ENCODE measurements at regions not wholly inside any gene's neighbourhood (a gene's known extent, or its start where the extent isn't known, plus 50 kb on each side); places are given as distances from the start of the nearest gene placed in this dataset.
A peak's percentile ranks its signal among the peaks of the same experiment; 100 is the strongest.

GRCh38 chr2:145685383-145686050 lies 1165.6 kb upstream of the ZEB2 start:
- no peak overlapping the region for H3K4me3 ChIP-seq (ENCODE audit: control insufficient read depth, low read depth, low read length)
- TF ChIP-seq CTCF (IDR thresholded peaks at IDR 0.05; ENCODE audit: control insufficient read depth, insufficient read depth, low read depth, low read length, missing control alignments): no peak
- DNase-seq (ENCODE audit: low read depth): peak; percentile 24

GRCh38 chr2:145682546-145683157 lies 1162.7 kb upstream of the ZEB2 start:
- TF ChIP-seq CTCF (IDR thresholded peaks at IDR 0.05; ENCODE audit: control insufficient read depth, insufficient read depth, low read depth, low read length, missing control alignments): no peak
- H3K4me3 ChIP-seq (ENCODE audit: control insufficient read depth, low read depth, low read length): no peak overlapping the region
- DNase-seq (ENCODE audit: low read depth): no peak

GRCh38 chr2:145680276-145680675 lies 1160.4 kb upstream of the ZEB2 start:
- H3K4me3 ChIP-seq (ENCODE audit: control insufficient read depth, low read depth, low read length): no peak overlapping the region
- TF ChIP-seq CTCF (IDR thresholded peaks at IDR 0.05; ENCODE audit: control insufficient read depth, insufficient read depth, low read depth, low read length, missing control alignments): no peak
- DNase-seq (ENCODE audit: low read depth): no peak

GRCh38 chr2:145677371-145677770 lies 1157.5 kb upstream of the ZEB2 start:
- no peak for DNase-seq (ENCODE audit: low read depth)
- TF ChIP-seq CTCF (IDR thresholded peaks at IDR 0.05; ENCODE audit: control insufficient read depth, insufficient read depth, low read depth, low read length, missing control alignments): no peak
- no peak overlapping the region for H3K4me3 ChIP-seq (ENCODE audit: control insufficient read depth, low read depth, low read length)

- no peak for DNase-seq (ENCODE audit: low read depth)
- H3K4me3 ChIP-seq (ENCODE audit: control insufficient read depth, low read depth, low read length): no peak overlapping the region
- no peak for TF ChIP-seq CTCF (IDR thresholded peaks at IDR 0.05; ENCODE audit: control insufficient read depth, insufficient read depth, low read depth, low read length, missing control alignments)
These were observed 1154.8 kb upstream of the ZEB2 start for GRCh38 chr2:145674705-145675104.

GRCh38 chr2:145669301-145669700 lies 1149.4 kb upstream of the ZEB2 start:
- no peak for TF ChIP-seq CTCF (IDR thresholded peaks at IDR 0.05; ENCODE audit: control insufficient read depth, insufficient read depth, low read depth, low read length, missing control alignments)
- DNase-seq (ENCODE audit: low read depth): no peak
- H3K4me3 ChIP-seq (ENCODE audit: control insufficient read depth, low read depth, low read length): no peak overlapping the region
